Muscle layer of duodenum (tissue), 2 donors: ENCODE measurements at regions not wholly inside any gene's neighbourhood (a gene's known extent, or its start where the extent isn't known, plus 50 kb on each side); places are given as distances from the start of the nearest gene placed in this dataset.

ENCODE experiments used
- H3K27ac ChIP-seq: one replicate; pipeline ENCODE4 v1.7.0; 2013; ENCODE audit warnings: mild to moderate bottlenecking, low read length
- H3K27me3 ChIP-seq: one replicate; pipeline ENCODE4 v1.7.0; 2013; ENCODE audit warnings: low read depth, mild to moderate bottlenecking, control low read depth, low read length
- H3K36me3 ChIP-seq, 2 donors: one replicate each; pipeline ENCODE4 v1.7.0; 2013; ENCODE audit warnings: low read length in 2 of 2, control low read depth in 1 of 2, mild to moderate bottlenecking in 1 of 2; ENCODE audit not compliant: insufficient read depth in 2 of 2, control insufficient read depth in 1 of 2
- H3K4me1 ChIP-seq, 2 donors: one replicate each; pipeline ENCODE4 v1.7.0; 2013; ENCODE audit warnings: low read length in 2 of 2, mild to moderate bottlenecking in 2 of 2, control low read depth in 1 of 2, moderate library complexity in 1 of 2; ENCODE audit not compliant: insufficient read depth in 2 of 2, control insufficient read depth in 1 of 2
- H3K4me3 ChIP-seq, 2 donors: one replicate each; pipeline ENCODE4 v1.7.0; 2013; ENCODE audit warnings: low read length in 2 of 2, low read depth in 1 of 2, mild to moderate bottlenecking in 1 of 2
- H3K9me3 ChIP-seq, 2 donors: one replicate each; pipeline ENCODE4 v1.7.0; 2013; ENCODE audit warnings: low read length in 2 of 2, control low read depth in 1 of 2, mild to moderate bottlenecking in 1 of 2; ENCODE audit not compliant: control insufficient read depth in 1 of 2
- donor health status: healthy.

- H3K9me3 ChIP-seq: no peaks in the 10 kb centered on the region
- no peak overlapping the region for H3K4me3 ChIP-seq
- H3K4me1 ChIP-seq: no peaks in the 10 kb centered on the region
- no peaks in the 10 kb centered on the region for H3K27me3 ChIP-seq
- no peak overlapping the region for H3K27ac ChIP-seq
- H3K36me3 ChIP-seq: no peaks in the 10 kb centered on the region
Observed at GRCh38 chr13:90105276-90105675, 1242.2 kb upstream of the MIR17HG start.

- Histone ChIP-seq H3K9me3 (no peaks in the 10 kb centered on the region), H3K4me3 (no peak overlapping the region), H3K36me3 (no peaks in the 10 kb centered on the region), H3K4me1 (no peaks in the 10 kb centered on the region), H3K27me3 (no peaks in the 10 kb centered on the region), H3K27ac (no peak overlapping the region)
Observed at GRCh38 chr13:90105849-90106496, 1241.5 kb upstream of the MIR17HG start.

- Histone ChIP-seq H3K27me3 (no peaks in the 10 kb centered on the region), H3K9me3 (no peaks in the 10 kb centered on the region), H3K4me3 (no peak overlapping the region), H3K36me3 (no peaks in the 10 kb centered on the region), H3K27ac (no peak overlapping the region), H3K4me1 (no peaks in the 10 kb centered on the region)
Observed at GRCh38 chr13:90107661-90108060, 1239.8 kb upstream of the MIR17HG start.

DNA sequence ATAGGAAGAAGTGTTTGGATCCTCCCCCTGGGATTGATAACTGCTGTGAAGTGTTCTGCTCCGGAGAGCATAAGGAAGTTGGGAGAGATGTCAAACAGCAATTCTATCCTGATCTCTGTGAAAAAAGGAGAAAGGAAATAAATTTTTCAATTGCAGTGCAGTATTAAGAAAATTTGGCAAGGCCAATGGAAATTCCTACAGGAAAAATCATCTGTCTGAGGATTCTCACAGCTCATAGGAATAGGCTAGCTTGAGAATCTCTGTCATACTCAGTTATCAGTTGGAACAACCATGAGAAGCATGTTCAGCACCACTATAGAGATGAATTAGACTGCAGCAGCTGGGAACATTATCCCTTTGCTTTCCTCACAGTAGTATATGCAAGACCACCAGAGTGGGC lies 1238.9 kb upstream of the MIR17HG start:
- Histone ChIP-seq H3K9me3 (no peaks in the 10 kb centered on the region), H3K4me3 (no peak overlapping the region), H3K27ac (no peak overlapping the region), H3K27me3 (no peaks in the 10 kb centered on the region), H3K4me1 (no peaks in the 10 kb centered on the region), H3K36me3 (no peaks in the 10 kb centered on the region)

DNA sequence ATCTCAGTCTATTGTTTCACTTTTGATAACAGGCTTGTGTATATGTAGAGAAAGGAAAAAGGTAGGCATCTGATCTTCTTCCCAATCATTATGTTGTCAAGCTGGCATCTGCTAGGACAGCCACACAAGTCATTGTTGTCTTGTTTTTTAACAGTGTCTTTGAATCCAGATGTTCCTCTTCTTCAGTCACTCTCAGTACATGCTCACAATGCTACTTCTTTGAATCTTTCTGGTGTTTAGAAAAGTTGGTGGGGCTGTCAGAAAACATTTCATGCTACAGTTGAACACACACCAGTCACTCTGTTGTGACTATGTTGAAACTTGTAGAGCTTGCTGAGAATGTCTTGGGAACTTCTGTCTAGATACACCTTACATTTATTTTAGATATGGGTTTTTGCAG lies 1231.4 kb upstream of the MIR17HG start:
- Histone ChIP-seq H3K36me3 (no peaks in the 10 kb centered on the region), H3K27me3 (no peaks in the 10 kb centered on the region), H3K4me3 (no peak overlapping the region), H3K4me1 (no peaks in the 10 kb centered on the region), H3K27ac (no peak overlapping the region), H3K9me3 (no peaks in the 10 kb centered on the region)

- no peaks in the 10 kb centered on the region for H3K9me3 ChIP-seq
- H3K4me1 ChIP-seq: no peaks in the 10 kb centered on the region
- no peak overlapping the region for H3K4me3 ChIP-seq
Observed at GRCh38 chr13:90118467-90119071, 1228.9 kb upstream of the MIR17HG start.

DNA sequence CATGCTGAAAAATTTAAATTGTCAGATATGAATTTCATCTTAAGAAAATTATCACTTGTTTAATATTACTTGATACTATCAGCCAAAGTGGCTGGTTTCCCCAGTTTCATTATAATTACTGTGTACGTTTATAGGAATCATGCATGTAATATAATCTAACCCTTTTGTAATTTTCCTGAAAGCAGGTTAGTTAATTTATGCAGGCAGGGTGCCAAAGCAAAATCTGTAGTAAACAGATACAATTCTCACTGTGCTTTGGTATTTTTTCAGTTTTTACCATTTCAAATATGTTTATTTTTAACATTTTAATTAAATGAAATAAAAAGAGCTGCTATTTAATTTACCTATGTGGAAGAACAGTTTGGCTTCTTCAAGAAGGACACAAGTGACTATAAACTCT lies 1227.5 kb upstream of the MIR17HG start:
- Histone ChIP-seq H3K4me3 (no peak overlapping the region), H3K27me3 (no peaks in the 10 kb centered on the region)

More at GRCh38 chr13:90118467-90119071, 1228.9 kb upstream of the MIR17HG start:
- Histone ChIP-seq H3K36me3 (no peaks in the 10 kb centered on the region), H3K27me3 (no peaks in the 10 kb centered on the region), H3K27ac (no peak overlapping the region)

DNA sequence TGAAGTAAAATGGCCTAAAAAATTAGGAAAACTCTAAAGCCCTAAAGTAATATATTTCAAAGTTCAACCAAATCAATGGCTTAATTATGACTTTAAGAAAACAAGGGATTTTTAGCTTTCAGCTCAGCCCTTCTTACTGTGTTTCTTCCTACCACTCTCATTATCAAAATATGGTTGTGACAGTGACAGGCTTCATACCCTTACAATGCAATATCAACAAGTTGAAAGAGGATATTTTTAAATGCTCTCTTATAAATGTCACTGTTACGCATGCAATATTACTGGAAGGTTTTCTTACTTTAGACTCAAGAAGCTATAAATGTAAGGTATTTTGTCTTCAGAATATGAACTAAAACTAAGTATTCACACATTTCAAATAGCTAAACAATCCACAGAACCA lies 1225.7 kb upstream of the MIR17HG start:
- no peak overlapping the region for H3K27ac ChIP-seq
- no peak overlapping the region for H3K4me3 ChIP-seq
- H3K27me3 ChIP-seq: no peaks in the 10 kb centered on the region
- no peaks in the 10 kb centered on the region for H3K36me3 ChIP-seq
- no peaks in the 10 kb centered on the region for H3K4me1 ChIP-seq
- H3K9me3 ChIP-seq: no peaks in the 10 kb centered on the region

More for the DNA sequence above, 1227.5 kb upstream of the MIR17HG start:
- H3K36me3 ChIP-seq: no peaks in the 10 kb centered on the region
- no peak overlapping the region for H3K27ac ChIP-seq
- H3K4me1 ChIP-seq: no peaks in the 10 kb centered on the region
- no peaks in the 10 kb centered on the region for H3K9me3 ChIP-seq

- no peaks in the 10 kb centered on the region for H3K27me3 ChIP-seq
- H3K4me3 ChIP-seq: no peak overlapping the region
- no peaks in the 10 kb centered on the region for H3K9me3 ChIP-seq
- no peaks in the 10 kb centered on the region for H3K36me3 ChIP-seq
- H3K4me1 ChIP-seq: no peaks in the 10 kb centered on the region
- H3K27ac ChIP-seq: no peak overlapping the region
Observed at GRCh38 chr13:90122531-90122930, 1225.0 kb upstream of the MIR17HG start.

- Histone ChIP-seq H3K4me3 (no peak overlapping the region), H3K27me3 (no peaks in the 10 kb centered on the region), H3K27ac (no peak overlapping the region), H3K9me3 (no peaks in the 10 kb centered on the region), H3K36me3 (no peaks in the 10 kb centered on the region), H3K4me1 (no peaks in the 10 kb centered on the region)
Observed at GRCh38 chr13:90135558-90135957, 1211.9 kb upstream of the MIR17HG start.

GRCh38 chr13:90142251-90142650 lies 1205.2 kb upstream of the MIR17HG start:
- Histone ChIP-seq H3K27ac (no peak overlapping the region), H3K36me3 (no peaks in the 10 kb centered on the region), H3K4me1 (no peaks in the 10 kb centered on the region), H3K9me3 (peaks cover 0 to 4% of the 10 kb centered on the region in 2 donors), H3K27me3 (no peaks in the 10 kb centered on the region), H3K4me3 (no peak overlapping the region)
